ENCODE measurements at regions not wholly inside any gene's neighbourhood (a gene's known extent, or its start where the extent isn't known, plus 50 kb on each side); places are given as distances from the start of the nearest gene placed in this dataset.
"Not testable (repeated sequence)": the region's sequence is repeated elsewhere in the genome, so short reads cannot be mapped to it uniquely, and the experiment has no call there.

- not testable (repeated sequence) for TF ChIP-seq EZH2 (IDR thresholded peaks at IDR 0.05; ENCODE audit: insufficient read depth, low read length)
- TF ChIP-seq, protein P1, sequence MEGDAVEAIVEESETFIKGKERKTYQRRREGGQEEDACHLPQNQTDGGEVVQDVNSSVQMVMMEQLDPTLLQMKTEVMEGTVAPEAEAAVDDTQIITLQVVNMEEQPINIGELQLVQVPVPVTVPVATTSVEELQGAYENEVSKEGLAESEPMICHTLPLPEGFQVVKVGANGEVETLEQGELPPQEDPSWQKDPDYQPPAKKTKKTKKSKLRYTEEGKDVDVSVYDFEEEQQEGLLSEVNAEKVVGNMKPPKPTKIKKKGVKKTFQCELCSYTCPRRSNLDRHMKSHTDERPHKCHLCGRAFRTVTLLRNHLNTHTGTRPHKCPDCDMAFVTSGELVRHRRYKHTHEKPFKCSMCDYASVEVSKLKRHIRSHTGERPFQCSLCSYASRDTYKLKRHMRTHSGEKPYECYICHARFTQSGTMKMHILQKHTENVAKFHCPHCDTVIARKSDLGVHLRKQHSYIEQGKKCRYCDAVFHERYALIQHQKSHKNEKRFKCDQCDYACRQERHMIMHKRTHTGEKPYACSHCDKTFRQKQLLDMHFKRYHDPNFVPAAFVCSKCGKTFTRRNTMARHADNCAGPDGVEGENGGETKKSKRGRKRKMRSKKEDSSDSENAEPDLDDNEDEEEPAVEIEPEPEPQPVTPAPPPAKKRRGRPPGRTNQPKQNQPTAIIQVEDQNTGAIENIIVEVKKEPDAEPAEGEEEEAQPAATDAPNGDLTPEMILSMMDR (IDR thresholded peaks at IDR 0.05; ENCODE audit: insufficient read depth, low read depth, low read length), result not testable (repeated sequence)
These were observed 152.2 kb upstream of the CACNA2D1 start for GRCh38 chr7:82595795-82596194.
